Endothelial cell of umbilical vein (primary cell): ENCODE measurements at regions not wholly inside any gene's neighbourhood (a gene's known extent, or its start where the extent isn't known, plus 50 kb on each side); places are given as distances from the start of the nearest gene placed in this dataset.

Experiments
- BruUV-seq: library from RNA; stranded (reverse); fragments of 400-500 nt; replicated peaks from 2 replicates; lab custom pipeline; 2021; lab: Mats Ljungman, UMichigan
- CTCF ChIA-PET: fragments of 300-600, 350-600 bp; sonication (Branson Sonifier 250); formaldehyde crosslinking; loops from one replicate; lab custom pipeline; 2021; ENCODE audit warnings: antibody characterized with exemption, inconsistent platforms; lab: Charles Lee
- POLR2A ChIA-PET: fragments of 300-600, 350-600 bp; sonication (Branson Sonifier 250); formaldehyde crosslinking; loops from one replicate; lab custom pipeline; 2021; ENCODE audit warnings: antibody characterized with exemption, inconsistent platforms; lab: Charles Lee
- DNase-seq: peaks from one replicate; pipeline ENCODE4 v3.0.0-alpha.2; 2011; ENCODE audit warnings: low read depth, low spot score
- FAIRE-seq: peaks from 2 replicates; lab custom pipeline; 2011; peaks lifted over from hg19 to GRCh38; lab: Jason Lieb, UNC
- H2AFZ ChIP-seq: 2 replicates; pipeline ENCODE4 v1.6.0; 2012; ENCODE audit warnings: low read depth, low read length, control low read depth, inconsistent platforms
- H3K27ac ChIP-seq: 2 replicates; pipeline ENCODE4 v1.5.1; 2011; ENCODE audit warnings: low read depth, mild to moderate bottlenecking, control low read depth, low read length, moderate library complexity; ENCODE audit not compliant: insufficient read depth
- H3K27me3 ChIP-seq, 2 experiments: 2 replicates each; pipeline versions ENCODE4 v1.6.0 to v1.6.1; 2011; ENCODE audit warnings: low read length in 2 of 2, mixed read lengths in 1 of 2; ENCODE audit not compliant: control insufficient read depth in 2 of 2, insufficient read depth in 2 of 2
- H3K36me3 ChIP-seq, 2 experiments: 2 replicates in 1 of 2; 3 replicates in 1 of 2; pipeline ENCODE4 v1.5.1; 2011; ENCODE audit warnings: low read length in 2 of 2, mild to moderate bottlenecking in 1 of 2, moderate library complexity in 1 of 2; ENCODE audit not compliant: control insufficient read depth in 2 of 2, insufficient read depth in 2 of 2; ENCODE audit errors: extremely low read depth in 1 of 2
- H3K4me1 ChIP-seq: 3 replicates; pipeline ENCODE4 v1.5.1; 2011; ENCODE audit warnings: mild to moderate bottlenecking, low read length; ENCODE audit not compliant: control insufficient read depth, insufficient read depth; ENCODE audit errors: extremely low read depth
- H3K4me2 ChIP-seq: 2 replicates; pipeline ENCODE4 v1.6.1; 2011; ENCODE audit warnings: low read length, control low read depth, mixed read lengths; ENCODE audit not compliant: insufficient read depth
- H3K4me3 ChIP-seq, 3 experiments: fragments of 200-600 bp in 1 of 3; sonication (generic), shearing (Covaris generic) in 1 of 3; replicated peaks in 1 of 3; 2 replicates each; pipeline ENCODE4 v1.5.1; 2011 to 2016; ENCODE audit warnings: control low read depth in 3 of 3, low read length in 3 of 3, mild to moderate bottlenecking in 2 of 3, inconsistent platforms in 1 of 3, low read depth in 1 of 3, moderate library complexity in 1 of 3; ENCODE audit not compliant: insufficient read depth in 1 of 3
- H3K79me2 ChIP-seq: 2 replicates; pipeline ENCODE4 v1.6.0; 2012; ENCODE audit warnings: low read length, inconsistent platforms; ENCODE audit not compliant: control insufficient read depth, insufficient read depth
- H3K9ac ChIP-seq: replicated peaks from 2 replicates; pipeline ENCODE3; 2011; ENCODE audit warnings: low read length, control low read depth; ENCODE audit not compliant: insufficient read depth; ENCODE audit errors: extremely low read depth
- H3K9me1 ChIP-seq: replicated peaks from 3 replicates; pipeline ENCODE4 v1.6.0; 2011; ENCODE audit warnings: mild to moderate bottlenecking, low read length; ENCODE audit not compliant: control insufficient read depth, insufficient read depth; ENCODE audit errors: extremely low read depth
- H3K9me3 ChIP-seq: replicated peaks from 2 replicates; pipeline ENCODE4 v1.5.1; 2012; ENCODE audit warnings: low read length, inconsistent platforms; ENCODE audit not compliant: control insufficient read depth, insufficient read depth
- H4K20me1 ChIP-seq: replicated peaks from 2 replicates; pipeline ENCODE3; 2011; ENCODE audit warnings: mild to moderate bottlenecking, low read length; ENCODE audit not compliant: control insufficient read depth, insufficient read depth; ENCODE audit errors: extremely low read depth
- CTCF ChIP-seq, 2 donors: IDR thresholded peaks; 1 replicate in 1 of 2; 2 replicates in 1 of 2; pipeline ENCODE4 v1.5.1; 2011; ENCODE audit warnings: low read length in 2 of 2, mild to moderate bottlenecking in 2 of 2, moderate library complexity in 2 of 2, control low read depth in 1 of 2, inconsistent platforms in 1 of 2, low read depth in 1 of 2; ENCODE audit not compliant: insufficient read depth in 1 of 2; ENCODE audit errors: extremely low read depth in 1 of 2
- EZH2 ChIP-seq: IDR thresholded peaks from 2 replicates; pipeline ENCODE4 v1.6.1; 2012; ENCODE audit warnings: borderline replicate concordance, low read depth, mild to moderate bottlenecking, moderate library complexity, low read length, inconsistent platforms; ENCODE audit not compliant: severe bottlenecking
- FOS ChIP-seq: IDR thresholded peaks from 2 replicates; pipeline ENCODE4 v1.6.1; 2011; ENCODE audit warnings: mild to moderate bottlenecking, low read length, moderate library complexity, borderline replicate concordance; ENCODE audit not compliant: insufficient read depth
- GATA2 ChIP-seq: IDR thresholded peaks from 2 replicates; pipeline ENCODE4 v1.7.0; 2011; ENCODE audit warnings: low read depth, mild to moderate bottlenecking, moderate library complexity, mixed read lengths, low read length; ENCODE audit not compliant: insufficient read length, insufficient read depth
- JUN ChIP-seq: IDR thresholded peaks from 2 replicates; pipeline ENCODE4 v1.6.1; 2011; ENCODE audit warnings: borderline replicate concordance, low read depth; ENCODE audit not compliant: insufficient read length, insufficient read depth
- MAX ChIP-seq: IDR thresholded peaks from 2 replicates; pipeline ENCODE4 v1.6.1; 2011; ENCODE audit not compliant: insufficient read depth, insufficient read length
- MYC ChIP-seq: IDR thresholded peaks from one replicate; pipeline ENCODE4 v1.6.1; 2011; ENCODE audit warnings: mild to moderate bottlenecking, low read depth, low read length
- POLR2A ChIP-seq: IDR thresholded peaks from 2 replicates; pipeline ENCODE4 v1.6.1; 2012; ENCODE audit warnings: low read depth, mild to moderate bottlenecking, control low read depth, low read length
- POLR2AphosphoS5 ChIP-seq: IDR thresholded peaks from 2 replicates; pipeline ENCODE4 v1.6.1; 2012; ENCODE audit warnings: low read depth, mild to moderate bottlenecking, control low read depth, low read length, moderate library complexity; ENCODE audit not compliant: insufficient read depth
- dilution Hi-C: fragments of 300-500 bp; cut with MboI; formaldehyde crosslinking; loops from one replicate; pipeline ENCODE4 v1.15.0; 2019; ENCODE audit warnings: low sequenced_read_pairs; ENCODE audit not compliant: extremely low pct_ligation_motif_present
- intact Hi-C: fragments of 100-400 bp; cut with micrococcal nuclease; formaldehyde crosslinking; loops from one replicate; pipeline ENCODE4 v1.10.0; 2022

DNA sequence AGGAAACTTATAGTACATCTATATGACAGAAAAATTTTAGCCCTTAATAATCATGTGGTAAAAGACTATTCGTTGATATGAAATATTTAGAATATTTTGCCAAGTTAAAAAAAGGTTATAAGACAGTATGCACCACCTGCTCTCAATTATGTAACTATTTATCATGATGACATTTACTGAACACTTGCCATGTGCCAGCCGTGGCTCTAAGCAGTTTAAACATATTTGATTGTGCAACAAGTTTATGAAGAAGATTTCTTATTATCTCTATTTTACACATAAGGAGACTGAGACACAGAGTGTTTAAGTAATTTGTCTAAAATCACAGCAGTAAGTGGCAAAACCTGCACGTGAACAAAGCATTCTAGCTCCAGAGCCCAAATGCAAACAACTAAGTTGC, 199.3 kb upstream of the JUN start:
- no peak for DNase-seq
- Histone ChIP-seq H3K4me2 (no peak overlapping the region), H3K4me1 (no peaks in the 10 kb centered on the region), H3K27ac (no peak overlapping the region), H3K36me3 (no peaks in the 10 kb centered on the region), H4K20me1 (no peaks in the 10 kb centered on the region), H3K4me3 (no peak overlapping the region), H3K9ac (no peak overlapping the region), H3K9me1 (no peaks in the 10 kb centered on the region), H3K9me3 (no peaks in the 10 kb centered on the region), H2AFZ (no peak overlapping the region), H3K79me2 (no peaks in the 10 kb centered on the region), H3K27me3 (no peaks in the 10 kb centered on the region)
- TF ChIP-seq MAX: no peak
- ChIA-PET POLR2A (no interaction called here), CTCF (no interaction called here)
- intact Hi-C loops: no loop called here
- no TSS peak for BruUV-seq
- FAIRE-seq: no peak
- dilution Hi-C loops: no loop called here

- BruUV-seq: no TSS peak
- no peak overlapping the region for H3K4me3 ChIP-seq
- no peaks in the 10 kb centered on the region for H3K79me2 ChIP-seq
- dilution Hi-C loops: no loop called here
- no peak overlapping the region for H3K27ac ChIP-seq
- DNase-seq: no peak
- POLR2A ChIA-PET: no interaction called here
- no peaks in the 10 kb centered on the region for H3K4me1 ChIP-seq
- H3K4me2 ChIP-seq: no peak overlapping the region
- CTCF ChIA-PET: no interaction called here
- no peaks in the 10 kb centered on the region for H3K36me3 ChIP-seq
- no peak overlapping the region for H2AFZ ChIP-seq
- H3K9me1 ChIP-seq: no peaks in the 10 kb centered on the region
- TF ChIP-seq POLR2AphosphoS5 (no peak), MAX (no peak), FOS (no peak), EZH2 (no peak), POLR2A (no peak), CTCF (IDR thresholded peaks at IDR 0.05; ENCODE audit: extremely low read depth in 1 of 2, insufficient read depth in 1 of 2, low read depth in 1 of 2, low read length in 2 of 2) (no peak), GATA2 (no peak), MYC (no peak), JUN (no peak)
- intact Hi-C loops: no loop called here
- no peaks in the 10 kb centered on the region for H3K27me3 ChIP-seq
- FAIRE-seq: no peak
- no peaks in the 10 kb centered on the region for H4K20me1 ChIP-seq
- H3K9me3 ChIP-seq: no peaks in the 10 kb centered on the region
- no peak overlapping the region for H3K9ac ChIP-seq
Measured at GRCh38 chr1:58983633-58984245, 199.9 kb upstream of the JUN start.
